ENCODE measurements at regions not wholly inside any gene's neighbourhood (a gene's known extent, or its start where the extent isn't known, plus 50 kb on each side); places are given as distances from the start of the nearest gene placed in this dataset.
"Not testable (repeated sequence)": the region's sequence is repeated elsewhere in the genome, so short reads cannot be mapped to it uniquely, and the experiment has no call there.

DNA sequence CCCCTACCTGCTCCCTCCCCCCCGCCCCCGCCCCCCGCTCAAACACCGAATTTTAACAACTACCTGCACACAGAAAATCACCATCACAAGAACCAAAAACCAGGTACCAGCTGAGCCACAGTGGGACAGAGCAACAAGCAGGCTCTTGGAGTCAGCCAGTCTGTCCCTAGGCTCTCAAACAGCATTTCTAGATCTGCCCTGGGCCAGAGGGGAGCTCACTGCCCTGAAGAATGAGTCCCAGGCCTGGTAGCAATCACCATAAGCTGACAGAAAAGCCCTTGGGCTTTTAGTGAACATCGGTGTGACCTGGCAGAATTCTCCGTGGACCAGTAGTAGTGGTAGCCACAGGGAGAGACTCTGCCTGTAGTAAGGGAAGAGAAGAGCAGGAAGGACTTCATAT, 58.3 kb downstream of the C11orf87 start:
- Histone ChIP-seq H3K4me3 (no peak overlapping the region), H3K27ac (no peak overlapping the region)

DNA sequence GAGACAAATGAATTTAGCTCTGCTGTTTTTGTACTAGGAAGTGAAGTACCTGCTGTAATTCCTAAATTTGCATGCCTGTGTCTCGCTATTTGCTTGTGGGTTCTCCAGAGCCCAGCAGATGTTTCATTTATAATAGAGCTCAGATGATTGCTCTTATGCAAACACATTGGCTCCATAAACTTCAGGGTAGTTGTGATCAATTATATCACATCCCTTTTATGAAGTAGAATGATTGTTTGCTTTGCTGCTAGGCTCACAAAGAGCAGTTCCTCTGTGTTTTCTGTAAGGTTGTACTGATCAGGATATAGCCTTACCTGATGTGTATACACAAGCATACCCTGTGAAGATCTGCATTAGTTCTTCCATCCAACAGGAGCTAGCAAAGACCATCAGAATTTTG, 64.1 kb downstream of the C11orf87 start:
- Histone ChIP-seq H3K27ac (no peak overlapping the region), H3K4me3 (no peak overlapping the region)

DNA sequence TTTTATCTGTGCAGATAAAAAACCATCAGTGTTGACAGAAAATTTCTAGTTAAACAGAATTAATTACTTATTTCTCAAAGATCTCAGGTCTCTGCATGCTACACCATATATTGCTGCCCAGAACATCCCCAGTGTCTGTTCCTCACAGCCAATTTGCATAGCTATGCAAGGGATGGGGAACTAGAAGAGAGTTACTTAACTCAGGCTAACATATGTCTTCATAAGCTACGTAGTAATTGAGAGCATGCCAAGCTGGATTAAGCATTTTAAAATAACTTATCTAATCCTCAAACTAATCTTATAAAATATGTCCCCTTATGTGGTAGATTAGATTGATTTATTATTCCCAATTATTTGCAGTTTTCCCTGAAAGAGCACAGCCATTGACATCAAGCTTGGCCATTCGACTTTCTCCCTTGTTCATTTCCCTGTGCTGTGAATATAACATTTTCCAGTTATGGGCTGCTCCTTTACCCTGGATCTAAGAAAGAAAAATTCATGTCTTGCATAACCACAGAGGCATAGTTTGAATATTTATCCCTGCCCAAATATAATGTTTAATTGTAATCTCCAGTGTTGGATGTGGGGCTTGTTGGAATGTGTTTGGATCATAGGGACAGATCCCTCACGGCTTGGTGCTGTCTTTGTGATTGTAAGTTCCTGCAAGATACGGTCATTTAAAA, 69.1 kb downstream of the C11orf87 start:
- no peak overlapping the region for H3K27ac ChIP-seq
- no peak overlapping the region for H3K4me3 ChIP-seq

DNA sequence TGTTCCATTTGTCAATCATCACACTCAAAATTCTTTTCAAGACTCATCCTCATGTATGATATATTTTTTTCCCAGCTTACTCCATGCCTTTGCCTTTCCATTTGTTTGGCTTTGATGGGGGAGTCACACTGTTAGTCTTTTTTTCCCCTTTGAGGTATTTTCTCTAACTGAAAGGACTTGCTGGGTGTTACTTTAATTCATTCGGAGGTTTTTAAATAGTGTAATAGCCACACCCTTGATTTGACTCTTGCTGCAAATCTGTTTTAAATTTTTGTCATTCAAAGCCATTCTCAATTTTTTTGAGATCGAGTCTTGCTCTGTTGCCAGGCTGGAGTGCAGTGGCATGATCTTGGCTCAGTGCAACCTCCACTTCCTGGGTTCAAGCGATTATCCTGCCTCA, 84.1 kb downstream of the C11orf87 start:
- Histone ChIP-seq H3K27ac (no peak overlapping the region), H3K4me3 (no peak overlapping the region)

DNA sequence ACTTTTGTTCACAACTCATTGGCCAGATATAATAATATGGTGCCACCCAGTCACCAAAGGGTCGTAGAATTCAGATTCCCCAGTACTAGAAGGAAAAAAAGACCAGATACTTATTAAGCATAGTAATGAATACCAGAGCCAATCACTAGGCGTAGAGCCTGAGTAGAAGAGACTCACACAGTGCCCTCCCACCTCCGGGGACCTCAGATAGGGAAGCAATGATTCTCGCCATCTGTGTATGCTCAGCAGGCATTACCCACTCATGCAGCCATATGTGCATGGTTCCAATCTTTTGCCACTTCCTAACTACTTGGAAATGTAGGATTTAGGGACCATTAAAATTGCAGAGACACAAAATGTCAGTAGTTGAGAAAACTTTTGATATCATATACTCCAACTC, 85.3 kb downstream of the C11orf87 start:
- H3K27ac ChIP-seq = no peak overlapping the region

DNA sequence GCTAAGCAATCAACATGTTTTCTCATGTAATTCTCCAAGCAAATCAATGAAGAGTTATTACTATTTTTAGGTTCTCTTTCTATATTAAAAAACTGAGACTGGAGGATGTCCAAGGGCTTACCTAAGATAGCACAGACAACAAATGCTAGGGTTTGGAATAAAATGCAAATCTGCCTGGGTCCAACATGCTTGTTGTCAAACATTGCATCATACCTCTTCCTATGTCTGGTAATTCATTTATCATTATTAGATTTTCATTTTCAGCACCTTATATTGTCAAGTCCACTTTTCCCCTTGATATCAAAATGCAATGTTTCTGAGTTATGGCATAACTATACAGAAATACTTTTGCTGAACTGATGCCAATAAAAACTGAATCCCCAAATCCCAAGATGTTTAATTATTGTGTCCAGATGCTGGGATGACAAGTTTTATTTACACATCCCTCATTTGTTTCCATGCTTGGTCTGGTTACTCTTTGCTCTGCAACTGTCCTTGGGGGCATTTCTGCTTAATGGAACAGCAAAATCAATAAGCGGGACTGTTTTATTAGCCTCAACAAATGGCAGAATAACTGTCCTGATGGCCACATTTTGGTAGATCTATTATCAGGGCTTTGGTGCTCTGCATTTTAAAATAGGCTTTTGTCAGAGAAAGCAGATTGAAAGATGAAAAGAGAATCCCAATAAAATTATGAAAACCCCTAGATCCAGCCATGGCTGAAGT, 86.0 kb downstream of the C11orf87 start:
- no peak overlapping the region for H3K4me3 ChIP-seq
- H3K27ac ChIP-seq = no peak overlapping the region

More for the DNA sequence above, 85.3 kb downstream of the C11orf87 start:
- no peak overlapping the region for H3K4me3 ChIP-seq

DNA sequence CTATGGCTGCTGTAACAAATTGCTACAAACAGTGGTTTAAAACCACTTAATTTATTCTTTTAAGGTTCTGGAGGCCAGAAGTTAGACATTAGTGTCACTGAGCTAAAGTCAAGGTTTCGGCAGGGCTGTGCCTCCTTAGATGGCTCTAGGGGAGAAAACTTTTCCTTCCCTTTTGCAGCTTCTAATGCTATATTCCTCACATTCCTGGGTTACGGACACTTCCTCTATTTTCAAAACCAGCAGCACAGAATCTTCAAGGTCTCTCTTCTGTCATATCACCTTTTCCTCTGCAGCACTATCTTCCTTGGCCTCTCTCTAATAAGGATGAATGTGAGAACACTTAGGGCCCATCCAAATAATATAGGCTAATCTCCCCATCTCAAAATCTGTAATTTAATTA, 87.0 kb downstream of the C11orf87 start:
- H3K27ac ChIP-seq = no peak overlapping the region
- H3K4me3 ChIP-seq = no peak overlapping the region

DNA sequence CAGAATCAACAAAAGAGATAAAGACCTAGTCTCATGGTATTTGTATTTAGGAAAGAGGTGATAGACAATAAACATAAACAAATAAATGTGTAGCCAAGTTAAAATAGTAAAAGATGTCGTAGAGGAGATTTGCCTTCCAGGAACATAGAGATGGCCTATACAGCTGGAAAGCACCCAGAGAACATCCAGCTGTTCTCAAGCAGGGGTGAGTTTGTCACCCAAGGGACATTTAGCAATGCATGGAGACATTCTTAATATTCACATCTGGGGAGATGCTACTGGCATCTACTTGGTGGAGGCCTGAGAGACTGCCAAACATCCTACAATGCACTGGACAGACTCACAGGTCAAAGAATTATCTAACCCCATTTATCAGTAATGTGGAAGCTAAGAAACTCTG, 88.3 kb downstream of the C11orf87 start:
- H3K27ac ChIP-seq = no peak overlapping the region
- H3K4me3 ChIP-seq = no peak overlapping the region

DNA sequence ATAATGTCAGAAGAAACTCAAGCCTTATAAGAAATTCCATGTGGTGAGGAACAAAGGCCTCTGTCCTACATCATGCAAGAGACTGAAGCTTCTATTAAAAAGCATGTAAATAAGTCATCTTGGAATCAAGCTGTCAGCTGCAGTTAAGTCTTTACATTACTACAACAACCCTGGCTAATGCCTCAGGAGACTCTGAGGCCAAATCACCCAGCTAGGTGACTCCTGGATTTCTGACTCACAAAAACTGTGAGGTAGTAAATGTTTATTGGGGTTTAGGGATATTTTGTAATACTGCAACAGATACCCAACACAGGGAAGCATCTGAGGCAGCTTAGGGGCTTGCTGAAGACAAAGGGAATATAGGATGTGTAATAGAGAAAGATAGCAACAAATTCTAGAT, 89.6 kb downstream of the C11orf87 start:
- no peak overlapping the region for H3K4me3 ChIP-seq
- no peak overlapping the region for H3K27ac ChIP-seq

DNA sequence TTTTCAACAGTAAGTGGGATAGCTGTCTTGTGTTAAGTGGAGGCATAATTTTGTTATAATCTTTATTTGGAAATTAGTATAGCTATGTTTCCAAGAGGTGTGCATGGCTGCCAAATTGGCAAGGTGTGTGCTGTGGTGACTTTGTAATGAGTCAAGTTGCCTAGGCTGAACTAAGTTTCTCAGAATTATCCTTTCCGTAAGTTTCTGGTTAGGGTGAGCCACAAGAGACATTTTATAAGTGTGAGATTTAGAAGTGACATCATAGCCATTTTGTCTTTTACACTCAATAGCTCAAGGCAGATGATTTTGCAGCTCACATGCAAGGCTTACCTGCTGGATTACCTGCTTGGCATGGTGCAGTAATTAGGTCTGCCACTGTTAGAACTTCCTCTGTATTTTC, 90.3 kb downstream of the C11orf87 start:
- H3K27ac ChIP-seq = no peak overlapping the region
- H3K4me3 ChIP-seq = no peak overlapping the region

DNA sequence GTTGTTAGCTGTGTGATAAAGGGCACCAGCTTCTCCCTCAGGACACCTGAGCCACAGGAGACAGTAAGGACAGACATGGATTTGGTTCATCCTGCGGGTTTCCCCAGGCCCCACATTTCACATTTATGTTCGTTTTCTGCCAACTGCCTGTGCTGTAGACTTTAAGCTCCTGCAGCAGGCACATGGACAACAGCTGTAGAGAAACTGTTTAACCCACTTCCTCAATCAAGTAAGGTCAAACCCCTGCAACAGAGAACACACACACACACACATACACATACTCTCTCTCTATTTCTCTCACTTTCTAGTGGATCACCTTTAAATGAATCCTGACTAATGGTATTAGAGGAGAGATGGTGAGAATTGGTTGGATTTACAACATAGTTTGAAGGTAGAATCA, 90.7 kb downstream of the C11orf87 start:
- Histone ChIP-seq H3K27ac (no peak overlapping the region), H3K4me3 (no peak overlapping the region)

DNA sequence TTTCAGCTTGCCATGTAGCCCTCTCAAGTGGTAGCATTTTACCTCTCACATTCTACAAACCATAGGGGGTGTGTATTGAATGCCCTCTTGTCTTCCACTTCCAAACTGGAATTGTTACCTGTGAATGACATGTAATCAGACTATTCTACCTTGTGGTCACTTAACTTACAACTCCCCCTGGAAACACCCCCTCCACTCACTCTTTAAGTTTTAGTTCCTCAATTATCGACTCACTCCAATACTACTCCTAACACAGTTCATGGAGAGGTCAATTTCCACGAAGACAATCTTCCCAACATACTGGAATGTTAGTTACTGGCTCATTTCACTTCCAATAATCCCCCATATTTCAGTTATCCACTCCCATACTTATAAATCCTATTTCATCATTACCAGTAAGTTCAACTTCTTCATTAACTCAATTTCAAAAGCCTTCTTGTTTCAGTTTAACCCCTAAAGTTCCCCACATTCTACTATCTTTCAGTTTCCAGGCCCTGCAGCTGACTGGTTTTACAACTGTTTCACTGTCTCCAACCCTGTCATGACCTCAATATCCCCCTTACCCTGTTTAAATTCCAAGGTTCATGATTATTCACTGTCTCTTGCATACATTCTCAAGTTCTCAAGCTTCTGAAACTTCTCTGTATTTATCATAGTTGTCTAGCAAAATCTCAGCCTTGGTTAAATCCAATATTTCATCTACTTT, 92.5 kb downstream of the C11orf87 start:
- no peak overlapping the region for H3K27ac ChIP-seq
- no peak overlapping the region for H3K4me3 ChIP-seq

DNA sequence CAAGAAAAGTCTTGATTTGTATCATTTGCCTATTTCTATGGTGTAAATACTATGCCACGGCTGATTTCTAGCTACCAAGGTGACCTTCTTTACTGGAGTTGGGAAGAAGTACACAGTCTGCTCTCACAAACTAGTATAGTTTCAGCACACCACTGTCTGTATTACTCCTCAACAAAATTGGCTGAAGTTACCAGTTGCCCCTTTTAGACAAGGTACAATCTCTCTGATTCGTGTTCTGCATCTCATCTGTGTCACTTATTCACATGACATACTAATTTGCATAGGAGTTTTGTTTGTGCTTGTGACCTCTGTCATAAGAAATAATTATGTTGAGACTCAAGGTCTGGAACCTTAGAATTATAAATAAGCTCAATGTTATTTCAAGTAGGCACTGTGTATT, 97.3 kb downstream of the C11orf87 start:
- Histone ChIP-seq H3K27ac (no peak overlapping the region), H3K4me3 (no peak overlapping the region)

DNA sequence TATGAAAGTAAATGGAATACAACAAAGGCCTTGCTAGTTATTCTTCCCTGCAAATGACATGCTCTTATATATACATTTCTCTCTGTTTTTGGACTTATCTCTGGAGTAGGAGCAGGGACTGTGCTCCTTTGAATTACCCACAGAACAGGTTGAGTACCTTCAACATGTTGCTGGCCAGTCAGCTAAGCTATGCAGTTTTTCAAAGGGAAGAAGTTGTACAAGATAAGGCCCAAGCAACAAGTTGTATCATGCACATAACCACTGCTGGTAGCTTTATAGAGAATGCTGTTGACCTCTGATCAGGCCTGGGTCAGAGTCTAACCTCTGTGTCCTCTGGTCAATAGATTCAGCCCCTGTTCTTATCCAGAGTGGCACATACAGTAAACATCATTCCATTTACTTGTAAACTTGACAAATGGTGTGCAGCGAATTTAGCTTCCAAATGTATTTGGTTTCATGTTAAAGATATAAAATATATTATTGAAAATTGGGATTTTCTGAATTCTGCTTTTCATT, 99.6 kb downstream of the C11orf87 start:
- Histone ChIP-seq H3K4me3 (no peak overlapping the region), H3K27ac (no peak overlapping the region)

DNA sequence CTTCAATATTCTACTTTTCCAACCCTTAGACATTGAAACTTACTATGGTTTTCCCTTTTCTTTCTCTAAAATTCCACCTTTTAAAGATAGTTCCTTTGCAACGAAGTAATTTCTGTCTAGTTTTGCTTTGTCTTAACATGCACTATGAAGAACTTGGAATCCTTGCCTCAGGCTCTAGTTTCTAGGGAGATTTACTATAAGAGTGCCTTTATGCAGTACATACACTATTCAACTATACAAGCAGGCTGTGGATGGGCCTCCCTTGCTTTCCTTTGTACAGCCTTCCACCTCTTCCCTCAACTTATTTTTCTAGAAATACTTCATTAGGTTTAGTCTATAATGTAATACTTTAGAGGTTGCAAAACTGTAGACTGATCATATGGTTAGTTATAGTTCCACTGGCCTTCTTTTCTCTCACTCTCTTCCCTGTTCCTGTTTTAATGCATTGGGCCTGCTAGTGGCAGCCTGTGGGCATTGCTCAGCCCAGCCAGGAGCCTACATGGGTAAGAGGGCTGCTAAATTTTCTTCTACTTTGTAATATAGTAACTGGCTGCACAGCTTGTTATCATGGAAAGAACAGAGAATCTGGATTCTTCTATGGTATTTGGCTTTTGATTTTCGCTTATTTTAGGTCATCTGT, 100.2 kb downstream of the C11orf87 start:
- no peak overlapping the region for H3K4me3 ChIP-seq
- H3K27ac ChIP-seq = no peak overlapping the region

DNA sequence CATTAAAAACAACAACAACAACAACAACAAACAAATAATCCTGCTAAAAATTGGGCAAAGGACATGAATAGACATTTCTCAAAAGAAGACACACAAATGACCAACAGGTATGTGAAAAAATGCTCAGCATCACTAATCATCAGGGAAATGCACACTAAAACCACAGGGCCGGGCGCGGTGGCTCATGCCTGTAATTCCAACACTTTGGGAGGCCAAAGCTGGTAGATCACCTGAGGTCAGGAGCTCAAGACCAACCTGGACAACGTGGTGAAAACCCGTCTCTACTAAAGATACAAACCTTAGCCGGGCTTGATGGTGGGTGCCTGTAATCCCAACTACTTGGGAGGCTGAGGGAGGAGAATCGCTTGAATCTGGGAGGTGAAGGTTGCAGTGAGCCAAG, 103.6 kb downstream of the C11orf87 start:
- not testable (repeated sequence) for H3K4me3 ChIP-seq, H3K27ac ChIP-seq

DNA sequence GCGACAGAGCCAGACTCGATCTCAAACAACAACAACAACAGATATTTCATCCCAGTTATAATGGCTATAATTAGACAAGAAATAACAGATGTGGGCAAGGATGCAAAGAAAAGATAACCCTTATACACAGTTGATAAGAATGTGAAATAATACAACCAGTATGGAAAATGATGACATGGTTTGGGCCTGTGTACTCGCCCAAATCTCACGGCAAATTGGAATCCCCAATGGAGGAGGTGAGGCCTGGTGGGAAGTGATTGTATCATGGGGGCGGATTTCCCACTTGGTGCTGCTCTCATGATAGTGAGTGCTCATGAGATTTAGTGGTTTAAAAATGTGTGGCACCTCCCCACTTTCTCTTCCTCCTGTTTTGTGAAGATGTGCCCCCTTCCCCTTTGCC, 104.1 kb downstream of the C11orf87 start:
- Histone ChIP-seq H3K27ac (no peak overlapping the region), H3K4me3 (no peak overlapping the region)

DNA sequence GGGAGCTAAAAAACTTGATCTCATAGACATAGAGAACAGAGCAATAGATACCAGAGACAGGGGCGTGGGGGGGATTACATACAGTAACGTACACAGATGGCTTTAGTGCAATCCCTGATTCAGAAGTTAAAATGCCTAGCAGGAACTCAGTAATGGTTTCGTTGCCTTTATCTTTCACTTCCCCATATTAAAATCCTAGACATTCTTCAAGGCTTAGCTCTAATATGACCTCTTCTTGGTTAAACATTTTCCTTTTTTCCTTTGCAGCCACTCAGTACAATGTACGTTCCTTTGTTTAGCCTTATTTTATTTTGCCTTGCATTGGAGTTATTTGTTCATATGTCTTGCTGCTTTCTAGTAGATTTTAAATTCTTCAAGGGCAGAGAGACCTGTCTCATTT, 104.9 kb downstream of the C11orf87 start:
- no peak overlapping the region for H3K27ac ChIP-seq
- no peak overlapping the region for H3K4me3 ChIP-seq

DNA sequence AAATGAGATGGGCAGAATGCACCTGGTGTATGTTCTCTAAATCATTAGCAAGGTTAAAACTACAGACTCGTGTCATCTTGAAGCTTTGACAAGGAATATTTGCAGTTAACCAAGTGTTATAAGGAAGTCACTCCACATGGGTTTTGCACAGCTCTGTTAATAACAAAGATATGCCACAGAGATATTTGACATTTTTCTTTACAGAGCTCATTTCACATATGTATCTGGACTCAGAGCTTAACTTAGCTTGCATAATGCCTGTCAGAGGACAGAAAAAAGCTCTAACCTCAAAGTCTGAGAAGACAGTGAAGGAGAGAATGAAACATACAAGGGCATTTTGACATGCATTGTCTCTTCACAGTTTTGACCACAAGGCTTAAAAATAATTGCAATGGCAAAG, 105.5 kb downstream of the C11orf87 start:
- Histone ChIP-seq H3K27ac (no peak overlapping the region), H3K4me3 (no peak overlapping the region)

DNA sequence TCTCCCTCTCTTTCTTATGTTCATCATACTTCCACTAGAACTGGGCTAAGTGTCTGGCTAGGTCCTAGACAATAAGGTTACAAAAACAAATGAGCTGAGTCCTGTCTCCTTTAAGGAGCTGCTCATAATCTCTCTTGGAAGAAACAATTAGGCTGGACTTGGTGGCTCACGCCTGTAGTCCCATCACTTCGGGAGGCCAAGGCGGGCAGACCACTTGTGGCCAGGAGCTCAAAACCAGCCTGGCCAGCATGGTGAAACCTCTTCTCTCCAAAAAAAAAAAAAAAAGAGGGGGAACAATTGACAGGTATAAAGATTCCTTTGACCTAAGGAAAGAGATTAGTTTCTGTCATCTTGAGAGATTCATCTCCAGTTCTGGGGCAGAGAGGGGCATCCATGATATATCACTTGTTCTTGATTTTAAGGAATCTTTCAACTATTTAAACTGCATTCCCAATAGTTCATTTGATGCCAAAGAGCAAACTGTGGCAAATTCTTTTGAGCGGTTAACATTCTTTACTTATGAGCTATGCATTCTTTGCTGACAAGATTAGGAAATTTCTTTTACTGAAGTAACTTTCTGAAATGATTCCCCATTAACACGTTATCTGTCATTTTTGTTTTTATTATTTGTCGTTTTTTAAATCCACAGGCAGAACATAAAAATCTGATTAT, 125.5 kb downstream of the C11orf87 start:
- Histone ChIP-seq H3K27ac (peak overlapping the region in 1 of 21 experiments; percentile 43), H3K4me3 (no peak overlapping the region)

All from skin epidermis (tissue), 12 donors.